H1 (cell line): ENCODE measurements at regions not wholly inside any gene's neighbourhood (a gene's known extent, or its start where the extent isn't known, plus 50 kb on each side); places are given as distances from the start of the nearest gene placed in this dataset.

Experiments used
- MAFK ChIP-seq: IDR thresholded peaks from 2 replicates; pipeline ENCODE4 v1.6.1; 2012; ENCODE audit warnings: low read depth, mild to moderate bottlenecking, improper control_type of control experiment, low read length
- TF ChIP-seq, protein P1 (sequence below): IDR thresholded peaks from 2 replicates; pipeline ENCODE4 v1.6.1; 2011; ENCODE audit warnings: low read length, improper control_type of control experiment

DNA sequence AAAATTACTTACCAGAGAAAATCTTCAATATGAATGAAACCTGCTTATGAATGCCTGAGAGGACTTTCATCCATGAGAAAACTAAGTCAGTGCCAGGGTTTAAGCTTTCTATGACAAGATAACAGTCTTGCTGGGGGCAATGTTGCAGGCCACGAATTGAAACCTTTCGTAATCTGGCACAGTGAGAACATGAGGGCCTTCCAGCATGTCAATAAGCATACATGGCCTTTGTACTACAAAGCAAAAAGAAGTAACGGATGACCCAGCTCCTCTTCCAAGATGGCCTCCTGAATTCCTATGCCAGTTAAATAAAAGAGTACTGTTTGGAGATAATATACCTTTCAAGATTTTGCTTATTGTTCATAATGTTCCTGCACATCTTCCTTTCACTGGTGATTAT lies 270.6 kb upstream of the PHF14 start:
- TF ChIP-seq, protein P1, sequence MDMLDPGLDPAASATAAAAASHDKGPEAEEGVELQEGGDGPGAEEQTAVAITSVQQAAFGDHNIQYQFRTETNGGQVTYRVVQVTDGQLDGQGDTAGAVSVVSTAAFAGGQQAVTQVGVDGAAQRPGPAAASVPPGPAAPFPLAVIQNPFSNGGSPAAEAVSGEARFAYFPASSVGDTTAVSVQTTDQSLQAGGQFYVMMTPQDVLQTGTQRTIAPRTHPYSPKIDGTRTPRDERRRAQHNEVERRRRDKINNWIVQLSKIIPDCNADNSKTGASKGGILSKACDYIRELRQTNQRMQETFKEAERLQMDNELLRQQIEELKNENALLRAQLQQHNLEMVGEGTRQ, result no peak
- TF ChIP-seq MAFK, result no peak
